AG08395 (cell line): ENCODE measurements at regions not wholly inside any gene's neighbourhood (a gene's known extent, or its start where the extent isn't known, plus 50 kb on each side); places are given as distances from the start of the nearest gene placed in this dataset.
"Not testable (repeated sequence)": the region's sequence is repeated elsewhere in the genome, so short reads cannot be mapped to it uniquely, and the experiment has no call there.

Experiments
- DNase-seq: peaks from one replicate; pipeline ENCODE4 v3.0.0; 2012; ENCODE audit warnings: mixed read lengths, low spot score

GRCh38 chr5:102666164-102666946 is 88.8 kb upstream of the PAM start:
- DNase-seq: peak; percentile 43

GRCh38 chr5:102668220-102668932 is 86.7 kb upstream of the PAM start:
- no peak for DNase-seq

- DNase-seq: peak; percentile 43
Measured at GRCh38 chr5:102670224-102670836, 84.8 kb upstream of the PAM start.

DNA sequence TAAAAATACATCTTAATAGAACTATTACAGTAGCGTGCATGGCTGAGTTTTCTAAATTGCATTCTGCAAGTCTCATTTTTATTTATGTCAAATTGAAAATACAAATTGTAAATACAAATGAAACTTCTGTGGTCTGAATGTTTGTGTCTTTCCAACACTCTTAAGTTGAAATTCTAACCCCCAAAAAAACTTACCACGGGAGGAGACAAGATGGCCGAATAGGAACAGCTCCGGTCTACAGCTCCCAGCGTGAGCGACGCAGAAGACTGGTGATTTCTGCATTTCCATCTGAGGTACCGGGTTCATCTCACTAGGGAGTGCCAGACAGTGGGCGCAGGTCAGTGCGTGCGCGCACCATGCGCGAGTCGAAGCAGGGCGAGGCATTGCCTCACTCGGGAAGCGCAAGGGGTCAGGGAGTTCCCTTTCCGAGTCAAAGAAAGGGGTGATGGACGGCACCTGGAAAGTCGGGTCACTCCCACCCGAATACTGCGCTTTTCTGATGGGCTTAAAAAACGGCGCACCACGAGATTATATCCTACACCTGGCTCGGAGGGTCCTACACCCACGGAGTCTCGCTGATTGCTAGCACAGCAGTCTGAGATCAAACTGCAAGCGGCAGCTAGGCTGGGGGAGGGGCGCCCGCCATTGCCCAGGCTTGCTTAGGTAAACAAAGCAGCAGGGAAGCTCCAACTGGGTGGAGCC is 83.9 kb upstream of the PAM start:
- DNase-seq: not testable (repeated sequence)

GRCh38 chr5:102678267-102679058 is 76.6 kb upstream of the PAM start:
- DNase-seq: peak; percentile 58

GRCh38 chr5:102681403-102681983 is 73.6 kb upstream of the PAM start:
- peak; percentile 72 for DNase-seq

DNA sequence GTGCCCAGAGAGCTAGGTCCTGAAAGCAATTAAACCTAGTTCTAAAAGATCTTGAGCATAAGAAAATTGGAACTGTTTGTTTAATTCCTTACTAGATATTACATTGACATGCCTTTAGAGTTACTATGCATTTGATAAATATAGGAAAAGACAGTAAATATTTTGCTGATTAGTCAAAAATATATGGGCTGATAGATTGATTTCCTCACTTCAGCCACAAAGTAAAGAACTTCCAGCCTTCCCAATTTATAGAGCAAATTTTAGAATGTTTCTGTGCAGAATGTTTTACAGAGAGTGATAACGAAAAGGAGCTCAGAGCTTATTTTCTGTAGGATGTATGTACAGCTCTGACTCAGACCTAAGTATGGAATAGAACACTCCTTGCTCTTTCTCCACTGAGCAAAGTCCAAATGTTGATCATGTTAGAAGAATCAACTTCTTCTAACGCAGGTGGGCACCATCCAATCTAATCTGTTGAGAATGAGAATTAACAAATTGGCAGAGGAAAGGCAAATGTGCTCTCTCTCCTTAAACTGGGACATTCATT is 72.9 kb upstream of the PAM start:
- DNase-seq: no peak

- DNase-seq: not testable (repeated sequence)
Measured at GRCh38 chr5:102688076-102688475, 67.0 kb upstream of the PAM start.

DNA sequence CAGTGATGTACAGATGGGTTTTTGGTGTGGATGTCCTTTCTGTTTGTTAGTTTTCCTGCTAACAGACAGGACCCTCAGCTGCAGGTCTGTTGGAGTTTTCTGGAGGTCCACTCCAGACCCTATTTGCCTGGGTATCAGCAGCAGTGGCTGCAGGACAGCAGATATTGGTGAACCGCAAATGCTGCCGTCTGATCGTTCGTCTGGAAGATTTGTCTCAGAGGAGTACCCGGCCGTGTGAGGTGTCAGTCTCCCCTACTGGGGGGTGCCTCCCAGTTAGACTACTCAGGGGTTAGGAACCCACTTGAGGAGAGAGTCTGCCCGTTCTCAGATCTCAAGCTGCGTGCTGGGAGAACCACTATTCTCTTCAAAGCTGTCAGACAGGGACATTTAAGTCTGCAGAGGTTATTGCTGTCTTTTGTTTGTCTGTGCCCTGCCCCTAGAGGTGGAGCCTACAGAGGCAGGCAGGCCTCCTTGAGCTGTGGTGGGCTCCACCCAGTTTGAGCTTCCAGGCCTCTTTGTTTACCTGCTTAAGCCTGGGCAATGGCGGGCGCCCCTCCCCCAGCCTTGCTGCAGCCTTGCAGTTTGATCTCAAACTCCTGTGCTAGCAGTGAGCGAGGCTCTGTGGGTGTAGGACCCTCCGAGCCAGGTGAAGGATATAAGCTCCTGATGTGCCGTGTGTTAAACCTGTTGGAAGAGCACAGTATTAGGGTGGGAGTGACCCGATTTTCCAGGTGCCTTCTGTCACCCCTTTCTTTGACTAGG is 66.3 kb upstream of the PAM start:
- DNase-seq: not testable (repeated sequence)

DNA sequence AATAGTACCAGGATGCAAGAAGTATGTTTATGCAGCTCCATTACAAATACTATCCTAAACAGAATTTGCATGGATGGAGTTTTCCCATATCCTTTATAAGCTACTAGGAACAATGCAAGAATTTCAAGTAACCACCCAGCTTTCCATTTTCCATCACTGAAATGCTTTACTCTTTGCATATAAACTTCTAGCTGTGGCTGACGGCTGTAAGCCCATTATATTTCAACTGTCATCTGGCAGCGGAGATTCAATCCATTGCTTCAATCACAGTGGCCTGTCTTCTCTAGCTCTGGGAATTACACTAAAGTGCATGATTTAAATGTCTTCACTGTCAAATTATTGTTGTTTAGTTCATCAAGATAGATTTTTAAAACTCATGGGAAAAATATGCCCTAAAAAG is 64.2 kb upstream of the PAM start:
- DNase-seq: no peak

GRCh38 chr5:102691434-102691833 is 63.7 kb upstream of the PAM start:
- DNase-seq: no peak

GRCh38 chr5:102700120-102700831 is 54.8 kb upstream of the PAM start:
- peak; percentile 34 for DNase-seq

DNA sequence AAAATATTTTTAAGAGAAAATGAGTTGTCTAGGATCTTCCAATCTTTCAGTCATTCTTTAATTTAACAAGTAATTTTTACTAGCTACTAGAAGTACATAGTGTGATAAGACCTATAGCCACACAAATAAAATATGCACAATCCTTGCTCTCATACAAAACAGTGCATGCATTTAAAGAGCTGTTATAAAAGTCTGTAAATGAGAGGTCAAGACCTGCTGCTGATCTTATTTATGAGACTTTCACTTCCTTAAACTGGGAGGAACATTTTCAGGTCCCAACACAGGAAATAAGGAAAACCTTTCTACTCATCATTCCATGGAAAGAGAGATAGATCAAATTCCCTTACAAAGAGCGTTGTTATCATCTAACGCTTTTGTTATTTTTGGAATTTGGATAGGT is 54.2 kb upstream of the PAM start:
- no peak for DNase-seq

DNA sequence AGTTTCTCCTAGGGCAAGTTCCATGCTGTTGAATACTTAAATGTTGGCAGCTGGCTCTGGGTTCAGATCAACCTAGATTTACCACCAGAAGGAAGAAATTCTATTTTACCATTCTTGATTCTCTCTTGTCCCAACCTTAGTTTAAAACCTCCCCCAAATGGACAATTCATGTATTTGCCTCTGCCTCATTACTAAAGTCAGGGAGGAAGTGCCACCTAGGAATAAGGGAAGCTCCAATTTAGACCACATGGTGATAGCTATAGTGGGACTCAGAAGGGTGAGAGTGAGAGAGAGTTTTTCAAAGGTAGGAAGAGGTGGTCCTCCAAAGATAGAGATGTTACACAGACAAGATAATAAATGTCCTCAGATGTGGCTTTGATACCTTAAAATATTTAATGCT is 53.4 kb upstream of the PAM start:
- DNase-seq: no peak
